GM10248 (cell line): ENCODE measurements at regions not wholly inside any gene's neighbourhood (a gene's known extent, or its start where the extent isn't known, plus 50 kb on each side); places are given as distances from the start of the nearest gene placed in this dataset.

Experiments used
- CTCF ChIA-PET: fragments of 300-600 bp; sonication (Branson Sonifier 250); formaldehyde crosslinking; extraction: SDS; loops from one replicate; lab custom pipeline; 2021; ENCODE audit warnings: antibody characterized with exemption; lab: Yijun Ruan, JAX
- POLR2A ChIA-PET: fragments of 350-650 bp; sonication (Branson Sonifier 250); formaldehyde crosslinking; extraction: SDS; loops from one replicate; lab custom pipeline; 2020; ENCODE audit warnings: antibody characterized with exemption; lab: Yijun Ruan, JAX
- DNase-seq: peaks from one replicate; pipeline ENCODE4 v3.0.0; 2012; ENCODE audit errors: extremely low spot score
- TF ChIP-seq, protein P1 (sequence below): IDR thresholded peaks from 2 replicates; pipeline ENCODE4 v1.5.1; 2012; ENCODE audit warnings: mild to moderate bottlenecking, low read depth; ENCODE audit errors: extremely low read depth, missing control alignments, control extremely low read depth

DNA sequence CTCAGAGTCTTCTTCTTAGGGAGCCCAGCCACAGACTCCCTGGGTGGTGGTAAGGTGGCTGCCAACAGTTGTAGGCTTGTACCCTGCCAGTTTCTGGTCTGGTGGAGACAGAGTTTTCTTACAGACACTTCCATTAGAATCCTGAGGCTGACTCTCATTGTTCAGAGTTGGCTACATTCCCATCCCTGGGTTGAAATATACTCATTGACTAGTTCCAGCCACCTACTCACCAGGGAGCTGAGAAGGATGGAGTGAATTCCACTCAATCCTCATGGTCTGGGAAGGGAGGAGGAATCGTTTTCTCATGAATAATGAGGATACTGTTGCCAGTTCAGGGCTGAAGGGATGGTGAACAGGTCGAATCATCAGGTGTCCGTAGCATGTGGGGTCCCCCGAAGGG, 226.5 kb upstream of the PROK2 start:
- TF ChIP-seq, protein P1, sequence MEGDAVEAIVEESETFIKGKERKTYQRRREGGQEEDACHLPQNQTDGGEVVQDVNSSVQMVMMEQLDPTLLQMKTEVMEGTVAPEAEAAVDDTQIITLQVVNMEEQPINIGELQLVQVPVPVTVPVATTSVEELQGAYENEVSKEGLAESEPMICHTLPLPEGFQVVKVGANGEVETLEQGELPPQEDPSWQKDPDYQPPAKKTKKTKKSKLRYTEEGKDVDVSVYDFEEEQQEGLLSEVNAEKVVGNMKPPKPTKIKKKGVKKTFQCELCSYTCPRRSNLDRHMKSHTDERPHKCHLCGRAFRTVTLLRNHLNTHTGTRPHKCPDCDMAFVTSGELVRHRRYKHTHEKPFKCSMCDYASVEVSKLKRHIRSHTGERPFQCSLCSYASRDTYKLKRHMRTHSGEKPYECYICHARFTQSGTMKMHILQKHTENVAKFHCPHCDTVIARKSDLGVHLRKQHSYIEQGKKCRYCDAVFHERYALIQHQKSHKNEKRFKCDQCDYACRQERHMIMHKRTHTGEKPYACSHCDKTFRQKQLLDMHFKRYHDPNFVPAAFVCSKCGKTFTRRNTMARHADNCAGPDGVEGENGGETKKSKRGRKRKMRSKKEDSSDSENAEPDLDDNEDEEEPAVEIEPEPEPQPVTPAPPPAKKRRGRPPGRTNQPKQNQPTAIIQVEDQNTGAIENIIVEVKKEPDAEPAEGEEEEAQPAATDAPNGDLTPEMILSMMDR: no peak

DNA sequence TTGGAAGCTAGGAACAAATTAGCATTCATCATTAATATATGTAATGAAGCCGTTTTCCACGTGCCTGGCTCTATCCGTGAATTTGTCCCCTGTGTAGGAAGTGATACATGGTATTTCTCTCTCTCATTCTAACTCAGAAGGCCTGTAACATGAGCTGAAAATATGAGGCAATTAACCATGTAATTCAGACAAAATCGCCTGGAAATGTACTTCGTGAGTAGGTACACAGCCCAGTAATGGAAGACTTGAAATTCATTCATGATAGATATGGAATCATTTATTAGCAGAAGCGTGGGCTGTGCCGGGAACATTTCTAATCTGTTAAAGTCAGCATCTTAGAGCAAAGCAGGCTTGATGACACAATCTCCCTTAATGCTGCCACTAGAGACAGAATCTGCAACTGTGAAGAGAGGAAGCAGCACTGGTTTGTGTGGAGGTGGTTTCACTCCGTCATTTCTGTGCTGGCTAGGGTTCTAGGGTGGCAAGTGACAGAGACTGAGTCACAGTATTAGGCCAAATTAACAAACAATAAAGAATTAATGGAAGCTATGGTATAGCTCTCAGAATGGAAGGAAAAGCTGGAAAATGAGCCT, 225.0 kb upstream of the PROK2 start:
- TF ChIP-seq, protein P1: no peak
- ChIA-PET CTCF (interaction anchor here (0.9 to 1.8 kb wide), 6 partner anchors 9 to 21 kb away, joined by 3 to 4 read pairs (median 4); no protein-coding TSS in a partner anchor), POLR2A (no interaction called here)
- DNase-seq: peak; percentile 30

More for the DNA sequence above, 226.5 kb upstream of the PROK2 start:
- POLR2A ChIA-PET: no interaction called here
- CTCF ChIA-PET: no interaction called here
- DNase-seq: no peak

DNA sequence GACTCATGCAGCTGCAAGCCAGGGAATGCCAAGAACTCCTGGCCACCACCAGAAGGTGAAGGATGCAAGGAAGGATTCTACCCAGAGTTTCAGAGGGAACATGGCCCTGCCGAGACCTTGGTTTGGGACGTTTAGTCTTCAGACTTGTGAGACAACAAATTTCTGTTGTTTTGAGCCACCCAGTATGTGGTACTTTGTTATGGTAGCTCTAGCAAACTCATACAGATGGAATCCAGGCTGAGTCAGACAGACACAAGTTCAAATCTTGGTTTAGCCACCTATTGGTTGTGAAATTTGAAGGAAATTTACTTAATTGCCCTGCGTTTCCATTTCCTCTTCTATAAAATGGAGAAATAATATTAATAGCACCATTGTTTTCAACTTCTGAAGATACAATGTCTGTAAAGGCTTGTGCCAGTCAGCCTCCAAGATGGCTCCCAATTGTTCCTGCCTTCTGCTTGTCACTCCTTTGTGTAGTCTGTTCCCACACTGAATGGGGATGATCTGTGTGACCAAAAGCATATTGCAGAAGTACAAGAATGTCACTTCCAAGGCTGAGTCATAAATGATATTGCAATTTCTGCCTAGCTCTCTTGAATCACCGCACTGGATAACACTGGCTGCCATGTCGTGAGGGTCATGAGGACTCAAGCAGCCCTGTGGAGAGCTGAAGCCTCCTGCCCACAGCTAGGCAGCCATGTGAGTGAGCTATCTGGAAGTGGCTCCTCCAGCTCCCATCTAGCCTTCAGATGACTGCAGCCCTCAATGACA, 223.5 kb upstream of the PROK2 start:
- no peak for DNase-seq
- ChIA-PET POLR2A (no interaction called here), CTCF (interaction anchor here (0.8 to 1.8 kb wide), 3 partner anchors 10 to 28 kb away, joined by 3 to 4 read pairs (median 3); no protein-coding TSS in a partner anchor)
- TF ChIP-seq, protein P1: no peak

DNA sequence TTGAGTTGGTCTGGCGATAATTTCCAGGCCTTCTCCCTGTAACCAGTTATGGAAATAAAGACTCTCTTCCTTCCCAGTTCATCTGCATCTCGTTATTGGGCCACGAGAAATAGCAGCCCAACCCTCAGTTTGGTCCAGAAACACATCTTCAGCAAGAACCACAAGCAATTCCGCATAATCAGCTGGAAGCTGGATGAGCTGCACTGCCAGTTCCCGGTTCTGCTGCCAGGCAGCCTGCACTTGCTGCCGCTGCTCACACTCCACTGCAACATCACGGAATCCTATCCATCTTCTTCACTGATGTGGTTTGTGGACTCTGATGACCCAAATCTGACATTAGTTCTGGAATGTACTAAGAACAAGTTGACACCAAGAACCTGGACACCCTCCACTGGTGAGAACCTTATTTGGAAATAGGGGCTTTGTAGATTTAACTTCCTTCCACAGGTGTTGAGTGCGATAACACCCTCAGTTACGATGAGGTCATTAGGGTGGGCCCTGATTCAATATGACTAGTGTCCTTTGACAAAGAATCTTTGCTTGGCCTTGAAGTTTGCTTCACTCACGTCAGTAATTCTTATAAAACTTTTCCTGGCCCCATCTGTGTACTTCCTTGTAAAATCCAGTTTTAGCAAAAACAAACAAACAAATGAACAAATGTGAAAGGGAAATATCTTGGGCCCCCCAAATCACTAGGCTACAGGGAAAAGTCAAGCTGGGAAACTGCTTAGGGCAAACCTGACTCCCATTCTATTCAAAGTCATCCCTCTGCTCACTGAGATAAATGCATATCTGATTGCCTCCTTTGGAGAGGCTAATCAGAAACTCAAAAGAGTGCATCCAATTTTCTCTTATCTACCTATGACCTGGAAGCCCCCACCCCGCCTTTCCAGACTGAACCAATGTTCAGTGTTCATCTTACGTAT, 221.9 kb upstream of the PROK2 start:
- DNase-seq: no peak
- POLR2A ChIA-PET: no interaction called here
- CTCF ChIA-PET: interaction anchor here (1.2 to 3.5 kb wide), 4 partner anchors 9 to 30 kb away, joined by 3 to 13 read pairs (median 3); no protein-coding TSS in a partner anchor
- TF ChIP-seq, protein P1: no peak

DNA sequence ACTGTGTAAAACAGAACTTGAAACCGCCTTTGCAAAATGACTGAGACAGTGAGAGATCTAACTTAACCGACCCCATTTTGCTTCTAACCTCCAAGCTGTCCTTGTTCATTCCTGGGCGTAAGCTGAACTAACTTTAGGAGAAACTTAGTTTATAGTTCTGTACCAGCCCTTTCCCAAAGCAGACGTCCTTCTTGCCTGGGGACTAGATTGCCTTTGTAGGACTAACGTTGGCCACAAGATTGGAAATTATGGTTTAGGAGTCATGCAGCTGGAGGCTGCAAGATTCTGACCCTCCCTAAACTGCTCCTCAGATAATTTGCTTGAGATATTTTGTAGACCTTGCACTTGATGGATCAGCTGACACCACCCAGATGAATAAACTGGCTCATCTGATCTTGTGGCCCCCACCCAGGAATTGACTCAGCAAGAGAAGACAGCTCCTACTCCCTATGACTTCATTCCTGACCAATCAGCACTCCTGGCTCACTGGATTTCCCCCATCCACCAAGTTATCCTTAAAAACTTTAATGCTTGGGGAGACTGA, 219.9 kb upstream of the PROK2 start:
- TF ChIP-seq, protein P1: no peak
- DNase-seq: no peak
- POLR2A ChIA-PET: no interaction called here
- CTCF ChIA-PET: interaction anchor here (0.8 to 3.5 kb wide), 4 partner anchors 8 to 36 kb away, joined by 4 to 13 read pairs (median 6); no protein-coding TSS in a partner anchor
